Kidney (tissue), 13 donors: ENCODE measurements at regions not wholly inside any gene's neighbourhood (a gene's known extent, or its start where the extent isn't known, plus 50 kb on each side); places are given as distances from the start of the nearest gene placed in this dataset.

Source experiments
- DNase-seq, 5 donors: peaks; one replicate each; pipeline ENCODE4 v3.0.0-alpha.2; 2013 to 2020
- FAIRE-seq: peaks from 2 replicates; lab custom pipeline; 2012; peaks lifted over from hg19 to GRCh38; lab: Jason Lieb, UNC
- H3K27ac ChIP-seq, 2 donors: one replicate each; pipeline ENCODE4 v1.7.0; 2013; ENCODE audit warnings: low read depth in 2 of 2, low read length in 2 of 2, inconsistent platforms in 1 of 2
- H3K27me3 ChIP-seq: one replicate; pipeline ENCODE4 v1.7.1; 2013; ENCODE audit warnings: low read length, inconsistent platforms; ENCODE audit not compliant: control insufficient read depth, insufficient read depth
- H3K36me3 ChIP-seq, 3 donors: one replicate each; pipeline versions ENCODE4 v1.7.0 to v1.7.1; 2013; ENCODE audit warnings: low read length in 3 of 3, control low read depth in 1 of 3, inconsistent platforms in 1 of 3; ENCODE audit not compliant: insufficient read depth in 3 of 3, control insufficient read depth in 2 of 3
- H3K4me1 ChIP-seq, 3 donors: one replicate each; pipeline versions ENCODE4 v1.7.0 to v1.7.1; 2013; ENCODE audit warnings: low read length in 3 of 3, inconsistent platforms in 1 of 3, low read depth in 1 of 3; ENCODE audit not compliant: control insufficient read depth in 2 of 3, insufficient read depth in 2 of 3
- H3K4me3 ChIP-seq, 3 donors: one replicate each; pipeline versions ENCODE4 v1.7.0 to v1.8.1; 2013; ENCODE audit warnings: low read length in 3 of 3, control low read depth in 1 of 3, inconsistent platforms in 1 of 3
- H3K9ac ChIP-seq, 3 donors: one replicate each; pipeline versions ENCODE4 v1.7.0 to v1.7.1; 2013; ENCODE audit warnings: low read length in 3 of 3, control low read depth in 1 of 3, inconsistent platforms in 1 of 3
- H3K9me3 ChIP-seq, 3 donors: one replicate each; pipeline versions ENCODE4 v1.7.0 to v1.7.1; 2013; ENCODE audit warnings: low read length in 3 of 3, control low read depth in 1 of 3, inconsistent platforms in 1 of 3; ENCODE audit not compliant: control insufficient read depth in 2 of 3, insufficient read depth in 1 of 3
- intact Hi-C: fragments of 100-400 bp; cut with DNase I; formaldehyde crosslinking; loops from one replicate; pipeline ENCODE4 v1.11.1; 2022
- TF ChIP-seq, protein P1 (sequence below): IDR thresholded peaks from 3 replicates; pipeline ENCODE4 v1.5.1; 2012; ENCODE audit warnings: mild to moderate bottlenecking, moderate library complexity, borderline replicate concordance; ENCODE audit not compliant: insufficient read depth; ENCODE audit errors: extremely low read depth
- donor health status: control.
- donor health status: control.
- donor health status: control.
- donor health status: control.
- donor health status: control.
- donor health status: DM: yes; HTN: yes; CAD: no.
- donor health status: Normal renal cell carcinoma (clear cell type).

DNA sequence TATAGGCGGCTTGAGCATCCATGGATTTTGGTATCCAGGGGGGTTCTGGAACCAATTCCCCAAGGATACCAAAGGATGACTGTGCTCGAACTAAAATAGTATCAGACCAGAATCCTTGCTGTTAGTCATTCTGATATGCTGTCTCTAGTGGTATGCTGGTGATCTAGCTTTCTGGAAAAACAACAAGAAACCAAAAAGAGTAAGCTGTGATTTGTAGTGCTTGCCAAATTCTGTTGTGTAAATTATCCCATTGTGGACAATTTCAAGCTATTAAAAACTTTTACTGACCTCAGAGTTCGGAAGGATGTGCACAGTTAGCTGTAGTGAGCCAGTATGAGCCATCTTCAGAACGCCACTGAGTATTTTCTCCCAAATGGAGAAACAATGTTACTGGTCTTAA, 99.0 kb upstream of the FBN2 start:
- no peaks in the 10 kb centered on the region for H3K4me1 ChIP-seq
- no peak for FAIRE-seq
- no peak for DNase-seq
- no peak overlapping the region for H3K9ac ChIP-seq
- TF ChIP-seq, protein P1, sequence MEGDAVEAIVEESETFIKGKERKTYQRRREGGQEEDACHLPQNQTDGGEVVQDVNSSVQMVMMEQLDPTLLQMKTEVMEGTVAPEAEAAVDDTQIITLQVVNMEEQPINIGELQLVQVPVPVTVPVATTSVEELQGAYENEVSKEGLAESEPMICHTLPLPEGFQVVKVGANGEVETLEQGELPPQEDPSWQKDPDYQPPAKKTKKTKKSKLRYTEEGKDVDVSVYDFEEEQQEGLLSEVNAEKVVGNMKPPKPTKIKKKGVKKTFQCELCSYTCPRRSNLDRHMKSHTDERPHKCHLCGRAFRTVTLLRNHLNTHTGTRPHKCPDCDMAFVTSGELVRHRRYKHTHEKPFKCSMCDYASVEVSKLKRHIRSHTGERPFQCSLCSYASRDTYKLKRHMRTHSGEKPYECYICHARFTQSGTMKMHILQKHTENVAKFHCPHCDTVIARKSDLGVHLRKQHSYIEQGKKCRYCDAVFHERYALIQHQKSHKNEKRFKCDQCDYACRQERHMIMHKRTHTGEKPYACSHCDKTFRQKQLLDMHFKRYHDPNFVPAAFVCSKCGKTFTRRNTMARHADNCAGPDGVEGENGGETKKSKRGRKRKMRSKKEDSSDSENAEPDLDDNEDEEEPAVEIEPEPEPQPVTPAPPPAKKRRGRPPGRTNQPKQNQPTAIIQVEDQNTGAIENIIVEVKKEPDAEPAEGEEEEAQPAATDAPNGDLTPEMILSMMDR: no peak
- H3K27me3 ChIP-seq: no peaks in the 10 kb centered on the region
- no peaks in the 10 kb centered on the region for H3K36me3 ChIP-seq
- intact Hi-C loops: no loop called here
- H3K9me3 ChIP-seq: no peaks in the 10 kb centered on the region
- H3K4me3 ChIP-seq: no peak overlapping the region
- H3K27ac ChIP-seq: no peak overlapping the region

DNA sequence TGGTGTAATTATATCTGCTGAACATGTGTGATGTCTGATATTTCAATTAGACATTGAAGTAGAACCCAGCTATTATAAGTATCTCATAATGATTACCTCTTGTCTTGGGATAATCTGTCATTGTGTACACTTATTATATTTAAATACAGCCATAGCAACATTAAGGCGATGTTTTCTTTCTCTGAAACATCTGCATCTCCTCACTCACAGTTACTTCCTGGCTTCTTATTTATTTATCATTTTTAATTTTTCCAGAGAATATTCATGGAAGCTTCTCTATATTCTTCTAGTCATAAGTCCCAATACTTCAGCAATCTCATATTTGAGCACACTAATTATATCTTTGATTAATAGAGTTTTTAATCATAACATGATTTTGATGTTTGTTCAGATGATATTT, 103.8 kb upstream of the FBN2 start:
- Histone ChIP-seq H3K27me3 (no peaks in the 10 kb centered on the region), H3K4me1 (no peaks in the 10 kb centered on the region), H3K27ac (no peak overlapping the region), H3K9me3 (no peaks in the 10 kb centered on the region), H3K9ac (no peak overlapping the region), H3K36me3 (no peaks in the 10 kb centered on the region), H3K4me3 (no peak overlapping the region)
- DNase-seq (no peak), FAIRE-seq (no peak)
- TF ChIP-seq, protein P1: no peak
- intact Hi-C loops: no loop called here

DNA sequence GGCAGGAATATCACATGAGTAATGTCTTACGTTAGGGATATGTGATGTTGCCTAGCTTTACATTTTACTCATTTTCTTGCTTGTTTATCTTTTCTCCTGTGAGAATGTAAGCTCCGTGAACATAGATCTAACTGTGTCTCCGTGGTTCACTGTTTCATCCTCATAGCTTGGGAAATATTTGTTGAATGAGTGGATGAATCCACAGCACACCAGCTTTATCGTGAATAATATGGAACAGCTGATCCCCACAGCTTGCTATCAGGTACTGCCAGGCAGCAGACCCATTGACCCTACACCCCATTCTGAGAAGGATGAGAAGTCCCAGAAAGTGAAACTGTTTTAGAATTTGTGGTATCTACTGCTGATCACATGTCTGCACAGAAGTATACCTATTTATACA, 106.8 kb upstream of the FBN2 start:
- FAIRE-seq: no peak
- intact Hi-C loops: no loop called here
- TF ChIP-seq, protein P1: no peak

DNA sequence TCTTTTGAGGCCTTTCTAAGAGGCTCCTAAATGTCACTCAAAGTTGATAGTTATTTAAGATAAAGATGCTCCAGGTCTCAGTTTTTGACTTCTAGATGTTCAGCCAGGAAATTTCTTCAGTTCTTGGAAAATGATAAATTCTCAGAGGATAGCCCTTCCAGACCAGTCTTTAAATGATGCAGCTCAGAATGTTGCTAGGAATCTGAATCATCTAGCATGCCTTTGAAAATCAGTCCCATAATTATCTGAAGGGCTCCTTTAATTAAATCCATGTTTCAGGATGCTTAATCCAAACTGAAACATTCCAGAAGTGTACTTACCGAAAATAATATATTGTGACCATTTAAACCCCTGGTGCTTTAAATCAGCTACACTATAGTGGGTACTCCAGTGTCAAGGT, 107.5 kb upstream of the FBN2 start:
- DNase-seq (no peak), FAIRE-seq (no peak)
- Histone ChIP-seq H3K27me3 (no peaks in the 10 kb centered on the region), H3K4me3 (no peak overlapping the region), H3K9me3 (no peaks in the 10 kb centered on the region), H3K36me3 (no peaks in the 10 kb centered on the region), H3K9ac (no peak overlapping the region), H3K27ac (no peak overlapping the region), H3K4me1 (no peaks in the 10 kb centered on the region)
- TF ChIP-seq, protein P1: no peak
- intact Hi-C loops: no loop called here

More for the DNA sequence above, 106.8 kb upstream of the FBN2 start:
- Histone ChIP-seq H3K9me3 (no peaks in the 10 kb centered on the region), H3K27me3 (no peaks in the 10 kb centered on the region), H3K27ac (no peak overlapping the region), H3K4me3 (no peak overlapping the region), H3K9ac (no peak overlapping the region), H3K4me1 (no peaks in the 10 kb centered on the region), H3K36me3 (no peaks in the 10 kb centered on the region)
- no peak for DNase-seq
